Upper lobe of left lung (tissue), 6 donors: ENCODE measurements at regions not wholly inside any gene's neighbourhood (a gene's known extent, or its start where the extent isn't known, plus 50 kb on each side); places are given as distances from the start of the nearest gene placed in this dataset.

Experiments
- ATAC-seq, 2 donors: fragments of 200-7000 bp; cut with Tn5 transposase; one replicate each; pipeline ENCODE4 v1.9.1; 2022; ENCODE audit warnings: mild to moderate bottlenecking in 2 of 2, moderate library complexity in 2 of 2; ENCODE audit not compliant: low FRiP score in 2 of 2
- DNase-seq, 2 donors: peaks; one replicate each; pipeline ENCODE4 v3.0.0-alpha.2; 2019 to 2020
- H3K27ac ChIP-seq, 4 donors: fragments of 200-600 bp; sonication (generic); one replicate each; pipeline ENCODE4 v1.5.1; 2016 to 2019
- H3K27me3 ChIP-seq, 4 donors: fragments of 200-600 bp; sonication (generic); one replicate each; pipeline ENCODE4 v1.5.1; 2017 to 2019
- H3K36me3 ChIP-seq, 4 donors: fragments of 200-600 bp; sonication (generic); one replicate each; pipeline ENCODE4 v1.5.1; 2016 to 2019
- H3K4me1 ChIP-seq, 4 donors: fragments of 200-600 bp; sonication (generic); one replicate each; pipeline ENCODE4 v1.5.1; 2018 to 2019
- H3K4me3 ChIP-seq, 4 donors: fragments of 200-600 bp; sonication (generic); one replicate each; pipeline ENCODE4 v1.5.1; 2017 to 2019; ENCODE audit warnings: mild to moderate bottlenecking in 2 of 4, moderate library complexity in 1 of 4
- H3K9me3 ChIP-seq, 4 donors: fragments of 200-600 bp; sonication (generic); one replicate each; pipeline ENCODE4 v1.5.1; 2018 to 2019
- EP300 ChIP-seq, 4 donors: sonication (generic); formaldehyde crosslinking; IDR thresholded peaks; one replicate each; pipeline ENCODE4 v1.5.1; 2017; ENCODE audit warnings: antibody characterized with exemption in 4 of 4, control low read depth in 2 of 4
- POLR2A ChIP-seq, 4 donors: fragments of 450-650 bp; IDR thresholded peaks; one replicate each; pipeline ENCODE4 v1.5.1; 2016 to 2017; ENCODE audit warnings: antibody characterized with exemption in 4 of 4, mild to moderate bottlenecking in 2 of 4
- POLR2AphosphoS5 ChIP-seq, 2 donors: sonication (generic); formaldehyde crosslinking; IDR thresholded peaks; one replicate each; pipeline ENCODE4 v1.5.1; 2017; ENCODE audit warnings: antibody characterized with exemption in 2 of 2
- WGBS, 2 donors: methylation state at CpG; one replicate each; pipeline ENCODE4 v1.1.5; 2017 to 2018; 5-methylcytosine and 5-hydroxymethylcytosine counted together
- TF ChIP-seq, protein P1 (sequence below), 6 experiments: fragments of 450-650 bp in 4 of 6; fragments of 200-600 bp in 2 of 6; sonication (generic) in 2 of 6; IDR thresholded peaks; one replicate each; pipeline ENCODE4 v1.5.1; 2016 to 2019; ENCODE audit warnings: antibody characterized with exemption in 6 of 6
- donor health status: DM: no; HTN: no; CAD: no; lungs with moderate emphysema.
- donor health status: DM: no; HTN: yes; CAD: no; lungs with severe emphysema.

DNA sequence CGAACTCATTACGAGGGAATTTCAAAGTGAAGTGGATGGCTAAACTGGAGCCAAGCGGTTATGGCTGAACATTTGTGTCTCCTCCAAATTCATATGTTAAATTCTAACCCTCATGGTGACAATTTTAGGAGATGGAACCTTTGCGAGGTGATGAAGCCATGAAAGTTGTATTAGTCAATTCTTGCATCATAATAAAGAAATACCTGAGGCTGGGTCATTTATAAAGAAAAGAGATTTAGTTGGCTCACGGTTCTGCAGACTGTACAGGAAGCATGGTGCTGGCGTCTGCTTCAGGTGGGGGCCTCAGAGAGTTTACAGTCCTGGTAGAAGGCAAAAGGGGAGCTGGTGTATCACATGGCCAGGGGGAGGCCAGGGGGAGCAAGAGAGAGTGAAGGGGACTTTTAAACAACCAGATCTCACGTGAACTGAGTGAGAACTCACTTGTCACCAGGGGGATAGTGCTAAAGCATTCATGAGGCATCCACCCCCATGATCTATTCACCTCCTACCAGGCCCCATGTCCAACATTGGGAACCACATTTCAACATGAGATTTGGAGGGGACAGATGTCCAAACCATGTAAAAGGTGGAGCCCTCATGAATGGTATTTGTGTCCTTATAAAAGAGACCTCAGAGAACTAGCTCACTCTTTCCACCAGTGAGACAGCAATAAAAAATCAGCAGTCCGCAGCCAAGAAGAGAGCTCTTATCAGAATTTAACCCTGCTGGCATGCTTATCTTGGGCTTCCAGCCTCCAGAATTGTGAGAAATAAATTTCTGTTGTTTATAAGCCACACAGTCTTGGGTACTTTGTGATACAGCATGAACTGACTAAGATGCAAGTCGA lies 143.4 kb downstream of the MTRR start:
- 76% methylated on average over 9 of the region's 9 CpGs for WGBS, 2 donors
- no peak for DNase-seq

DNA sequence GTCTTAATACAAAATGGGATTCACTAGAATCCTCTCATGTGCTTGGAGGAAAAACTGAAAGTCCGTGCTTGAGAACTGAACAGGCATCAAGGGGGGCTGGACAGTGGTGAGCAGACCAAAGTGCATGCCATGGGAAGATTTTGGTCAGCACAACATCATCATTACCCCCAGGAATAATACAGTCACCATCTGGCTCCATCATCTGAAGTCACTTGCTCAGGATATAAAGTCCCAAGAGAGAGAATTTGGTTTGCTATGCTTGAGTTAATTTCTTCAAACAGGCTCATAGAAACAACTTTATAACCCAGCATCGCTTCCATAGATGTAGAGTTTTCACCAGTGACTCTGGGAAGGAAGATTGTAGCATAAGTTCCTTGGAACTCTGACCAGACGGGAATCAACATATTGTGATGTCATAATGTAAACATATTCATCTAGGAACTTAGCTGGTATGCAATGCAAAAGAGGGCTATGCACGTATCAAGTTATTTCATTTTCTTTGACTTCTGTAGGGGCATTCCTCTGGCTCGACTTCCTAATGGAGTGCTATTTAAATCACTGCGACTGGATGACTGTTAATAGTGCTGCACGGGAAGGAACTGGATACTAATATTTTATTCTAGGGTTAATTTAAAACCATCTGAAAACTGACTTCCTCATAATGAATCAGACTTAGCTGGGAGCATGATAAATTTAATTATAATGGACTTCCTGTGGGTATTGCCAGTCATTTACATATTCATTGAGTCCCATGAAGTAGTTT lies 145.2 kb downstream of the MTRR start:
- H3K27me3 ChIP-seq: no peaks in the 10 kb centered on the region
- no peaks in the 10 kb centered on the region for H3K36me3 ChIP-seq
- no peak overlapping the region for H3K4me3 ChIP-seq
- DNase-seq (no peak), ATAC-seq (no peak)
- H3K27ac ChIP-seq: no peak overlapping the region
- no peak for TF ChIP-seq EP300 (IDR thresholded peaks at IDR 0.05)
- TF ChIP-seq, protein P1, sequence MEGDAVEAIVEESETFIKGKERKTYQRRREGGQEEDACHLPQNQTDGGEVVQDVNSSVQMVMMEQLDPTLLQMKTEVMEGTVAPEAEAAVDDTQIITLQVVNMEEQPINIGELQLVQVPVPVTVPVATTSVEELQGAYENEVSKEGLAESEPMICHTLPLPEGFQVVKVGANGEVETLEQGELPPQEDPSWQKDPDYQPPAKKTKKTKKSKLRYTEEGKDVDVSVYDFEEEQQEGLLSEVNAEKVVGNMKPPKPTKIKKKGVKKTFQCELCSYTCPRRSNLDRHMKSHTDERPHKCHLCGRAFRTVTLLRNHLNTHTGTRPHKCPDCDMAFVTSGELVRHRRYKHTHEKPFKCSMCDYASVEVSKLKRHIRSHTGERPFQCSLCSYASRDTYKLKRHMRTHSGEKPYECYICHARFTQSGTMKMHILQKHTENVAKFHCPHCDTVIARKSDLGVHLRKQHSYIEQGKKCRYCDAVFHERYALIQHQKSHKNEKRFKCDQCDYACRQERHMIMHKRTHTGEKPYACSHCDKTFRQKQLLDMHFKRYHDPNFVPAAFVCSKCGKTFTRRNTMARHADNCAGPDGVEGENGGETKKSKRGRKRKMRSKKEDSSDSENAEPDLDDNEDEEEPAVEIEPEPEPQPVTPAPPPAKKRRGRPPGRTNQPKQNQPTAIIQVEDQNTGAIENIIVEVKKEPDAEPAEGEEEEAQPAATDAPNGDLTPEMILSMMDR (IDR thresholded peaks at IDR 0.05): no peak
- no peak for TF ChIP-seq POLR2A (IDR thresholded peaks at IDR 0.05)
- TF ChIP-seq POLR2AphosphoS5 (IDR thresholded peaks at IDR 0.05): no peak
- 46 to 47% methylated on average over 7 of the region's 7 CpGs for WGBS, 2 donors
- no peaks in the 10 kb centered on the region for H3K9me3 ChIP-seq
- H3K4me1 ChIP-seq: no peaks in the 10 kb centered on the region

More for the DNA sequence above, 143.4 kb downstream of the MTRR start:
- ATAC-seq: no peak
- Histone ChIP-seq H3K4me3 (no peak overlapping the region), H3K4me1 (no peaks in the 10 kb centered on the region), H3K9me3 (no peaks in the 10 kb centered on the region), H3K27ac (no peak overlapping the region), H3K36me3 (no peaks in the 10 kb centered on the region), H3K27me3 (no peaks in the 10 kb centered on the region)
- TF ChIP-seq EP300 (IDR thresholded peaks at IDR 0.05) (no peak), POLR2AphosphoS5 (IDR thresholded peaks at IDR 0.05) (no peak), POLR2A (IDR thresholded peaks at IDR 0.05) (no peak)
- TF ChIP-seq, protein P1 (IDR thresholded peaks at IDR 0.05): no peak

DNA sequence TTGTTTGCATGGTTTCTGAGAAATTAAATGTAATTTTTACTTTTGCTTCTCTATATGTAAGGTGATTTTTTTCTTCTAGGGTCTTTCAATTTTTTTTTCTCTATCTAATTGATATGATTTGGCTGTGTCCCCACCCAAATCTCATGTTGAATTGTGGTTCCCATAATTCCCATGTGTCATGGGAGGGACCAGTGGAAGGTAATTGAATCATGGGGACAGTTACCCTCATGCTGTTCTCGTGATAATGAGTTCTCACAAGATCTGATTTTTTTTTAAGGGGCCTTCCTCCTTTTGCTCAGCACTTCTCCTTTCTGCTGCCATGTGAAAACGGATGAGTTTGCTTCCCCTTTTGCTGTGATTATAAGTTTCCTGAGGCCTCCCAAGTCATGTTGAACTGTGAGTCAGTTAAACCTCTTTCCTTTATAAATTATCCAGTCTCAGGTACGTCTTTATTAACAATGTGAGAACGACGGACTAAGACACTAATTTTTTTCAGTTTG lies 150.8 kb downstream of the MTRR start:
- Histone ChIP-seq H3K4me1 (no peaks in the 10 kb centered on the region), H3K27ac (no peak overlapping the region), H3K27me3 (no peaks in the 10 kb centered on the region), H3K36me3 (no peaks in the 10 kb centered on the region), H3K4me3 (no peak overlapping the region), H3K9me3 (no peaks in the 10 kb centered on the region)
- TF ChIP-seq, protein P1 (IDR thresholded peaks at IDR 0.05): no peak
- TF ChIP-seq POLR2AphosphoS5 (IDR thresholded peaks at IDR 0.05) (no peak), POLR2A (IDR thresholded peaks at IDR 0.05) (no peak), EP300 (IDR thresholded peaks at IDR 0.05) (no peak)
- no peak for DNase-seq
- ATAC-seq: no peak
- WGBS, 2 donors: 40 to 47% methylated on average over 5 of the region's 5 CpGs

DNA sequence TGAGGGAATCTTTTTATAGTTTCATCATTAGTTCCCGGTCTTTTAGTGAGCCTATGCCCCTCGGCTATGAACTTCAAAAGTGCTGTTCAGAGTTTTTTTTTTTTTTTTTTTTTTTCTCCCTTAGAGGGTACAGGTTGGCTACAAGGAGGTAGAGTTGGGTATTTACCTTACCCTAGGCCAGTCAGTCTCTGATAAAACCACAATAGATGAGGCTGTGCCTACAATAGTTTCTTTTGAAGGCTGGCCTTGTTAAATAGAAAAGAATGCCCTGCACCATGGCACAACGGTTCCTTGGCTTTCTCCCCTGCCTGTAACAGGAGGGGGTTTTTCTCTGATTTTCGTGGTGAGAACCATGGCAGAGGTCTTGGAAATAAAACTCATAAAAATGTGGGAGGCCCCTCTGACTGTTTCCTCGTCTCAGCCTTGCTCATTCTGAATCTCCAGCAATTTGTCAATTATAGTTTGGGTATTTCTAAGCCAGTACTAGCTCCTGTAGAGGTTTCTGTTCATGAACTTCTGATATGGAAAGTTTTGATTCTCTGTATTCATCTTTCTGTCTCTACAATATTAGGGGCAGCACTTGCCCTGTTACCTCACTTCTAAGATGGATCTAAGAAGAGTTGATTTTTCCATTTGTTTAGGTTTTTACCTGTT lies 152.0 kb downstream of the MTRR start:
- WGBS, 2 donors: 53 to 67% methylated on average over 5 of the region's 5 CpGs
- no peak for DNase-seq
- Histone ChIP-seq H3K4me1 (no peaks in the 10 kb centered on the region), H3K9me3 (no peaks in the 10 kb centered on the region), H3K36me3 (no peaks in the 10 kb centered on the region), H3K4me3 (no peak overlapping the region), H3K27ac (no peak overlapping the region), H3K27me3 (no peaks in the 10 kb centered on the region)
- TF ChIP-seq POLR2A (IDR thresholded peaks at IDR 0.05) (no peak), POLR2AphosphoS5 (IDR thresholded peaks at IDR 0.05) (no peak), EP300 (IDR thresholded peaks at IDR 0.05) (no peak)
- TF ChIP-seq, protein P1 (IDR thresholded peaks at IDR 0.05): no peak
- ATAC-seq: no peak
